B cell (primary cell): ENCODE measurements at regions not wholly inside any gene's neighbourhood (a gene's known extent, or its start where the extent isn't known, plus 50 kb on each side); places are given as distances from the start of the nearest gene placed in this dataset.
"Not testable (repeated sequence)": the region's sequence is repeated elsewhere in the genome, so short reads cannot be mapped to it uniquely, and the experiment has no call there.

ENCODE experiments used
- EZH2 ChIP-seq: IDR thresholded peaks from 2 replicates; pipeline ENCODE4 v1.6.1; 2012; ENCODE audit warnings: borderline replicate concordance, low read depth, mild to moderate bottlenecking, moderate library complexity, low read length; ENCODE audit not compliant: insufficient read depth, poor library complexity, severe bottlenecking
- TF ChIP-seq, protein P1 (sequence below): fragments of 200-600 bp; IDR thresholded peaks from one replicate; pipeline ENCODE4 v1.8.0; 2022; ENCODE audit warnings: antibody characterized with exemption, mild to moderate bottlenecking

DNA sequence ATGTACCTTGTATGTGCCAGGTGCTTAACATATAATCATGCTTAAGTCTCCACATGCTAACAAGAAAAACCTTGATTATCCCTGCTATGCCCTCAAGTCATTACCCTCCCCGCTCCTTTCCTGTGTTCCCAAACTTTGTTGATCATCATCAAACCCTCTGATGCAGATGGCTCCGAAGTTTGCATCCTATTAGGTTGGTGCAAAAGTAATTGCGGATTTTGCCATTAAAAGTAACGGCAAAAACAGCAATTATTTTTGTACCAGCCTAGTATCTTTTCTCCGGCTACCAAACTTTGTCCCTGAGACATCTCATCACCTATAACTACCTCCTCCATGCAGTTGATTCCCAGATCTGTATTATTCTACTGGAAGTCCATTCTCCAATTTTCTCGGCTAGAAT, 142.6 kb downstream of the OTOP1 start:
- TF ChIP-seq, protein P1, sequence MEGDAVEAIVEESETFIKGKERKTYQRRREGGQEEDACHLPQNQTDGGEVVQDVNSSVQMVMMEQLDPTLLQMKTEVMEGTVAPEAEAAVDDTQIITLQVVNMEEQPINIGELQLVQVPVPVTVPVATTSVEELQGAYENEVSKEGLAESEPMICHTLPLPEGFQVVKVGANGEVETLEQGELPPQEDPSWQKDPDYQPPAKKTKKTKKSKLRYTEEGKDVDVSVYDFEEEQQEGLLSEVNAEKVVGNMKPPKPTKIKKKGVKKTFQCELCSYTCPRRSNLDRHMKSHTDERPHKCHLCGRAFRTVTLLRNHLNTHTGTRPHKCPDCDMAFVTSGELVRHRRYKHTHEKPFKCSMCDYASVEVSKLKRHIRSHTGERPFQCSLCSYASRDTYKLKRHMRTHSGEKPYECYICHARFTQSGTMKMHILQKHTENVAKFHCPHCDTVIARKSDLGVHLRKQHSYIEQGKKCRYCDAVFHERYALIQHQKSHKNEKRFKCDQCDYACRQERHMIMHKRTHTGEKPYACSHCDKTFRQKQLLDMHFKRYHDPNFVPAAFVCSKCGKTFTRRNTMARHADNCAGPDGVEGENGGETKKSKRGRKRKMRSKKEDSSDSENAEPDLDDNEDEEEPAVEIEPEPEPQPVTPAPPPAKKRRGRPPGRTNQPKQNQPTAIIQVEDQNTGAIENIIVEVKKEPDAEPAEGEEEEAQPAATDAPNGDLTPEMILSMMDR: not testable (repeated sequence)
- TF ChIP-seq EZH2: not testable (repeated sequence)
